Endodermal cell (in vitro differentiated cells): ENCODE measurements at regions not wholly inside any gene's neighbourhood (a gene's known extent, or its start where the extent isn't known, plus 50 kb on each side); places are given as distances from the start of the nearest gene placed in this dataset.

Experiments used
- DNase-seq: peaks from one replicate; pipeline ENCODE4 v3.0.0-alpha.2; 2017
- H3K27ac ChIP-seq: 2 replicates; pipeline ENCODE4 v1.5.1; 2013; ENCODE audit warnings: mild to moderate bottlenecking, low read depth, low read length, moderate library complexity
- H3K27me3 ChIP-seq: 2 replicates; pipeline ENCODE4 v1.6.1; 2013; ENCODE audit warnings: mild to moderate bottlenecking, low read length, moderate library complexity; ENCODE audit not compliant: insufficient read depth, control insufficient read depth, poor library complexity, severe bottlenecking
- H3K36me3 ChIP-seq: 2 replicates; pipeline ENCODE4 v1.7.0; 2013; ENCODE audit warnings: mild to moderate bottlenecking, low read length, moderate library complexity; ENCODE audit not compliant: control insufficient read depth, insufficient read depth
- H3K4me1 ChIP-seq: one replicate; pipeline ENCODE4 v1.7.0; 2013; ENCODE audit warnings: low read length; ENCODE audit not compliant: control insufficient read depth, insufficient read depth
- H3K4me3 ChIP-seq: 2 replicates; pipeline ENCODE4 v1.5.1; 2013; ENCODE audit warnings: mild to moderate bottlenecking, low read length, moderate library complexity
- H3K9ac ChIP-seq: 2 replicates; pipeline ENCODE4 v1.6.1; 2013; ENCODE audit warnings: mild to moderate bottlenecking, low read length, moderate library complexity; ENCODE audit not compliant: poor library complexity, severe bottlenecking; ENCODE audit errors: extremely low read depth
- H3K9me3 ChIP-seq: 2 replicates; pipeline ENCODE4 v1.6.1; 2013; ENCODE audit warnings: mild to moderate bottlenecking, low read length, moderate library complexity; ENCODE audit not compliant: control insufficient read depth
- H3K27ac Mint-ChIP-seq: 2 replicates; pipeline ENCODE4 v1.8.0; 2020; ENCODE audit warnings: mixed read lengths
- H3K27me3 Mint-ChIP-seq: 2 replicates; pipeline ENCODE4 v1.8.0; 2021; ENCODE audit warnings: mild to moderate bottlenecking, mixed read lengths; ENCODE audit not compliant: insufficient read depth
- H3K36me3 Mint-ChIP-seq: 2 replicates; pipeline ENCODE4 v1.8.0; 2020; ENCODE audit warnings: low read depth, mixed read lengths
- H3K4me1 Mint-ChIP-seq: 2 replicates; pipeline ENCODE4 v1.8.0; 2020; ENCODE audit warnings: mixed read lengths
- H3K4me3 Mint-ChIP-seq: 2 replicates; pipeline ENCODE4 v1.8.0; 2020; ENCODE audit warnings: mild to moderate bottlenecking, moderate library complexity, mixed read lengths
- H3K9me3 Mint-ChIP-seq: 2 replicates; pipeline ENCODE4 v1.8.0; 2020; ENCODE audit warnings: mild to moderate bottlenecking, mixed read lengths
- CTCF ChIP-seq: fragments of 200-600 bp; sonication (generic); conservative IDR thresholded peaks from 2 replicates; pipeline ENCODE4 v1.5.0; 2021; ENCODE audit warnings: antibody characterized with exemption, mild to moderate bottlenecking
- WGBS, 2 experiments: methylation state at CpG; one replicate each; pipeline versions ENCODE4 v1.1.5 to v1.1.7; 2013; ENCODE audit warnings: missing lambda C conversion rate in 2 of 2, mixed read lengths in 1 of 2; ENCODE audit not compliant: insufficient coverage in 1 of 2, insufficient read length in 1 of 2; 5-methylcytosine and 5-hydroxymethylcytosine counted together

- no peaks in the 10 kb centered on the region for H3K27me3 Mint-ChIP-seq
- no peak overlapping the region for H3K4me3 Mint-ChIP-seq
- no peak for TF ChIP-seq CTCF
- no peak overlapping the region for H3K27ac Mint-ChIP-seq
- no peaks in the 10 kb centered on the region for H3K36me3 ChIP-seq
- no peaks in the 10 kb centered on the region for H3K27me3 ChIP-seq
- H3K4me1 ChIP-seq, result no peaks in the 10 kb centered on the region
- H3K36me3 Mint-ChIP-seq, result no peaks in the 10 kb centered on the region
- peaks cover 10% of the 10 kb centered on the region for H3K9me3 Mint-ChIP-seq
- H3K4me3 ChIP-seq, result no peak overlapping the region
- DNase-seq, result no peak
- no peaks in the 10 kb centered on the region for H3K4me1 Mint-ChIP-seq
- H3K9ac ChIP-seq, result no peak overlapping the region
- peaks cover 6% of the 10 kb centered on the region for H3K9me3 ChIP-seq
- no peak overlapping the region for H3K27ac ChIP-seq
- WGBS, 2 experiments, result 85% methylated on average over 2 of the region's 2 CpGs; no CpG with 5 or more reads in 1 of the 2 experiments
These were observed 101.6 kb upstream of the KIF2B start for GRCh38 chr17:53721101-53721500.

- peaks cover 6% of the 10 kb centered on the region for H3K9me3 ChIP-seq
- no peaks in the 10 kb centered on the region for H3K27me3 ChIP-seq
- H3K27ac ChIP-seq, result no peak overlapping the region
- Mint-ChIP-seq H3K27ac (no peak overlapping the region), H3K4me3 (no peak overlapping the region), H3K27me3 (no peaks in the 10 kb centered on the region), H3K9me3 (peaks cover 3% of the 10 kb centered on the region), H3K36me3 (no peaks in the 10 kb centered on the region), H3K4me1 (no peaks in the 10 kb centered on the region)
- no peak for TF ChIP-seq CTCF
- H3K36me3 ChIP-seq, result no peaks in the 10 kb centered on the region
- no peaks in the 10 kb centered on the region for H3K4me1 ChIP-seq
- no peak overlapping the region for H3K9ac ChIP-seq
- no peak for DNase-seq
- H3K4me3 ChIP-seq, result no peak overlapping the region
These were observed 103.5 kb upstream of the KIF2B start for GRCh38 chr17:53719229-53719628.

- no peaks in the 10 kb centered on the region for H3K36me3 Mint-ChIP-seq
- H3K4me1 Mint-ChIP-seq, result no peaks in the 10 kb centered on the region
- TF ChIP-seq CTCF, result no peak
- Histone ChIP-seq H3K36me3 (no peaks in the 10 kb centered on the region), H3K9me3 (no peaks in the 10 kb centered on the region), H3K27ac (no peak overlapping the region), H3K27me3 (no peaks in the 10 kb centered on the region), H3K9ac (no peak overlapping the region), H3K4me1 (no peaks in the 10 kb centered on the region), H3K4me3 (no peak overlapping the region)
- 93 to 94% methylated on average over 4 of the region's 4 CpGs for WGBS, 2 experiments
- no peak overlapping the region for H3K4me3 Mint-ChIP-seq
- H3K27ac Mint-ChIP-seq, result no peak overlapping the region
- no peak for DNase-seq
- peaks cover 12% of the 10 kb centered on the region for H3K9me3 Mint-ChIP-seq
- no peaks in the 10 kb centered on the region for H3K27me3 Mint-ChIP-seq
These were observed 115.2 kb upstream of the KIF2B start for GRCh38 chr17:53707566-53707965.
